ENCODE measurements at regions not wholly inside any gene's neighbourhood (a gene's known extent, or its start where the extent isn't known, plus 50 kb on each side); places are given as distances from the start of the nearest gene placed in this dataset.

GRCh38 chr6:6931071-6932025 lies 176.4 kb upstream of the RREB1 start:
- Histone ChIP-seq H2AFZ (ENCODE audit: low read depth, low read length) (no peak overlapping the region), H3K9me1 (replicated peaks; ENCODE audit: control insufficient read depth, extremely low read depth, insufficient read depth, low read length) (no peaks in the 10 kb centered on the region), H3K27ac (ENCODE audit: insufficient read depth, low read depth, low read length) (no peak overlapping the region), H3K36me3 (ENCODE audit: control insufficient read depth in 2 of 2, extremely low read depth in 1 of 2, insufficient read depth in 2 of 2, low read length in 2 of 2) (no peaks in the 10 kb centered on the region), H3K4me3 (replicated peaks in 1 of 3; ENCODE audit: insufficient read depth in 1 of 3, low read depth in 1 of 3, low read length in 3 of 3) (no peak overlapping the region), H3K9ac (replicated peaks; ENCODE audit: extremely low read depth, insufficient read depth, low read length) (no peak overlapping the region), H4K20me1 (replicated peaks; ENCODE audit: control insufficient read depth, extremely low read depth, insufficient read depth, low read length) (no peaks in the 10 kb centered on the region), H3K4me1 (ENCODE audit: control insufficient read depth, extremely low read depth, insufficient read depth, low read length) (no peaks in the 10 kb centered on the region), H3K4me2 (ENCODE audit: insufficient read depth, low read length) (no peak overlapping the region), H3K79me2 (ENCODE audit: control insufficient read depth, insufficient read depth, low read length) (no peaks in the 10 kb centered on the region), H3K9me3 (replicated peaks; ENCODE audit: control insufficient read depth, insufficient read depth, low read length) (no peaks in the 10 kb centered on the region), H3K27me3 (ENCODE audit: control insufficient read depth in 2 of 2, insufficient read depth in 2 of 2, low read length in 2 of 2) (no peaks in the 10 kb centered on the region)
- ChIA-PET CTCF (no interaction called here), POLR2A (no interaction called here)
- BruUV-seq (replicated peaks): no TSS peak
- intact Hi-C loops (cut with micrococcal nuclease) (no loop called here), dilution Hi-C loops (cut with MboI; ENCODE audit: extremely low pct_ligation_motif_present, low sequenced_read_pairs) (no loop called here)
- FAIRE-seq (no peak), DNase-seq (ENCODE audit: low read depth, low spot score) (no peak)
- TF ChIP-seq POLR2A (IDR thresholded peaks at IDR 0.05; ENCODE audit: low read depth, low read length) (no peak), JUN (IDR thresholded peaks at IDR 0.05; ENCODE audit: borderline replicate concordance, insufficient read depth, insufficient read length, low read depth) (no peak), POLR2AphosphoS5 (IDR thresholded peaks at IDR 0.05; ENCODE audit: insufficient read depth, low read depth, low read length) (no peak), MYC (IDR thresholded peaks at IDR 0.05; ENCODE audit: low read depth, low read length) (no peak), FOS (IDR thresholded peaks at IDR 0.05; ENCODE audit: borderline replicate concordance, insufficient read depth, low read length) (no peak), EZH2 (IDR thresholded peaks at IDR 0.05; ENCODE audit: borderline replicate concordance, low read depth, low read length, severe bottlenecking) (no peak), CTCF (IDR thresholded peaks at IDR 0.05; ENCODE audit: extremely low read depth in 1 of 2, insufficient read depth in 1 of 2, low read depth in 1 of 2, low read length in 2 of 2) (no peak), GATA2 (IDR thresholded peaks at IDR 0.05; ENCODE audit: insufficient read depth, insufficient read length, low read depth, low read length) (no peak), MAX (IDR thresholded peaks at IDR 0.05; ENCODE audit: insufficient read depth, insufficient read length) (no peak)
